ENCODE measurements at regions not wholly inside any gene's neighbourhood (a gene's known extent, or its start where the extent isn't known, plus 50 kb on each side); places are given as distances from the start of the nearest gene placed in this dataset.
"Not testable (repeated sequence)": the region's sequence is repeated elsewhere in the genome, so short reads cannot be mapped to it uniquely, and the experiment has no call there.

DNA sequence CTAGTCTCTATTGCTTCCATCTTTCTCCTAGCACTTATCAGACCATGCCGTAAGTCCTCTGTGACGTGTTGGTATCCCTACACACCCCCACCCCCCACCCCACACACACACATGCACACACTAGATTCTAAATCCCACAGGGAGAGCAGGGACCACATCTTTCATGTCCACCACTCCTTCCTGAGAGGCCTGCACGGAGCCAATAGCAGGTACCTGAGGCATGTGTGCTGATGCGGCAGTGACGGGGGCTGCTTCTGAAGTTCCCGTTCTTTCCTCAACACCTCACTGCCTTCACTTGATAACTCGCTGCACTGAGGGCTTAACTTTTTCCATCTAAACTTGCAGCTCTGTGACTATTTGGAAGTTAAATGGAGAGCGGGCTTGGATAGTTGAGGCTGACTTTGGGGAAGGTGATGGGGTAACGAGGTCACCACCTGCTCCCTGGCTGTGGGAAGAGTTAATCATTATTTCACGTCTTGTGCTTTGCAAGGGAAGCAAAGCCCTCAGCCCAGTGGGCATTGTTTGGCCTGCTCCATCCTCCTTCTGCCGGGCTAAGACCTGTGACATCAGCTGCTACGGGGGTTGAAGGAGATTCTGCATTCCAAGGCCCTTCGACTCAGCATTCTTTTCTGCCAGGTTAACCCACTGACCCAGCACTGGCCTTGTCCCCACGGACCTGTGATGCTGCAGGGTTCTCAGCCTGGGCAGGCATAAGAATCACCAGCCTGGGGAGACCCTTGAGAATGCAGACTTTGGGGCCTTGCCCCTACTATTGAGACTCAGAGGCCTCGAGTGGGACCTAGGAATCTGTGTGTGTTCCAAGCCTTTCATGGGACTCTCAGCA, 187.8 kb downstream of the ANKRD60 start:
- DNase-seq (ENCODE audit: low read depth in 2 of 2) = no peak

DNA sequence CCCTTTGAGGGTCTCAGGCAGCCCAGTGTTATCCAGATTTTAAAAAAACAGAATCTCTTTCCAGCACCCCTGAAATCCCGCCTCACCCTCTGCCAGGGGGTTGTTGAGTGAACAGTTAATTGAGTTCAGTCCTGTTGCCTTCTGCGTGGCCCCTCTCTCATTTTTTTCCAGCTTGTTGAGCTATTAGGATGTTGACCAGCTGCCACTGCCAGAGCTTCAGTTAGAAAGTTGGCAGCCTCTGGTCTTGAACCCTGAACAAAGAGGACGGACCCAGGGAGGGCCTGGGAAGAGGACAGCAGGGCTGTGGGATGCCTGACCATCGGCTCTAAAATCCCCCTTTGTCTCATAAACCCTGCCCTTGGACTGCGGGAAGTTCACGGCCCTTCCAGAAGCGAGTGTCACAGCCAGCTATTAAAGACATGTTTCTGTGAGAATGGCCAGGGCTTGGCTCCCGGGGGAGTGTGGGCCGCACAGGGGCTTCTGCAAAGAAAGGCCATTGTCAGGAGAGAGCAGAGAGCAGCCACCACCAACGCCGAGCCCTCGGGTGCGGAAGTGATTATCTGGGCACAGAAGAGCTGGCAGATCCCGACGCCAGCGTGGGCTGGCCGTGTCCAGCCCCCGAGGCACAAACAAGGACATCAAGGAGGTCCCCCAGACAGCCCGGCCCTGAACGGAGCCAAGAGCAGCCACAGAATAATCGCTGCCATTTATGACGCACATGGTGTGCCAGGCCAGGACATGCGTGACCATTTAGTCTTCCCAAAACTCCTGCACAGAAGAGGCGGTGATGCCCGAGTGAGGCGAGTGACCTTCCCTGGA, 189.0 kb downstream of the ANKRD60 start:
- DNase-seq (ENCODE audit: low read depth in 2 of 2) = no peak

DNA sequence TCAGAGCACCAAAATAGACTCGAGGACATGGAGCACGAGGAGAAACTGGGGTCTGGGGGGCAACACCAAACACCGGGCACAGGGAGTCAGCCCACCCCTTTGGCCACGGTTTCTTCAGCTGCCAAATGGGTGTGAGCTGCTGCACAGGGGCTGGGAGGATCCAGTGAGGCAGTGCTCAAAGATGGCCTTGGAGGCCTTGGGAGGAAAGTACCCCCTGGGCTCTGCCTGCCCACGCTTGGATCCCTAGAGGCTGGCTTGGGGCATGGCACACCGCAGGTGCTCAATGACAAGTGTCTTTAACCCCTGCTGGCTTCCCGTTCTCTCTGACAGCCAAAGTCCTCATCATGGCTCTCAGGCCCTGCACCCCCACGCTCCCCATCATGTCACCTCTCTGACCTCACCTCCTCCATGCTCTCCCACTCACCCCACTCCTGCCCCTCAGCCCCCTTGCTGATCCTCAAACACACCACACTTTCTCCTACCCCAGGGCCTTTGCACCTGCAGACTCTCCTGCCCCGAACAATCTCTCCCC, 190.3 kb downstream of the ANKRD60 start:
- DNase-seq (ENCODE audit: low read depth in 2 of 2) = no peak

DNA sequence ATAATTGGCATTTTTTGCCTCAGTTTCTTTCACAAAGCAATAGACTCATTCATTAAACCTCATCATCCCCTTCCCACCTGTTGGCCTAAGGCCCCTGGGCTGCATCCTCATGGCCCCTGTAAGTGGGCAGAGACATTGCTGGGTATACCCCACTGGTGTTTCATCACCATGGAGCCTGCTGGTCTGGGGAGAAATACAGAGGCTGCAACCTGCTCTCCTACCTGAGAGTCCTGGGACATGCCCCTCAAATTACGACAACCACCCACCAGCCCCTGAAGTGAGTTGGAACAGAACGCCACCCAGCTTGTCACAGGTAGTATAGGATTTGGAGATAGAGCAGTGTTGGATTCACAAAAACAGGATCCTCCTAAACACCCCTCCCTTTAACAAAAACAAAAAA, 190.8 kb downstream of the ANKRD60 start:
- DNase-seq (ENCODE audit: low read depth in 2 of 2) = no peak

DNA sequence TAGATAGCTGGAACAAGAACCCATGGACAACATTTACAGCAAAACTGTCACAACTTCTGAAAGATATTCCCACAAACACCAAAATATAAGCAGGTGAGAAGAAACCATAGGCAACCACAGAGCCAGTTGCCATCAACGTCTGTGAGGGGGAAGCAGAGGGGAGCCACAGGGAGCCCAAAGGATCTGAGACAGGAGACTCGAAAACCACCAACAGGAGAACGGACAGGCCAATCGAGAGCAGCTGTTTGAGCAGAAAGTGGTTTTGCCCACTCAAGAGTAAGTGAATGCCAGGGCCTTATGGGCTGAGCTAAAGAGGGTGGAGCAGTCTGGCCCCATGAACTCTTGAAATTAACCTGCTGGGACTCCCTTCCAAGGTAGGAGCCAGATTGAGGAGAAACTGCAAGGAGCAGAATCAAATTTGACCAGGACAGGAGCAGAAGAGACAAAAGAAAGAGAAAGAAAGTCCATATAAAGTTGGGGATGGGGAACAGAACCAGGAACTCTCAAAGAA, 195.4 kb downstream of the ANKRD60 start:
- no peak for DNase-seq (ENCODE audit: low read depth in 2 of 2)

DNA sequence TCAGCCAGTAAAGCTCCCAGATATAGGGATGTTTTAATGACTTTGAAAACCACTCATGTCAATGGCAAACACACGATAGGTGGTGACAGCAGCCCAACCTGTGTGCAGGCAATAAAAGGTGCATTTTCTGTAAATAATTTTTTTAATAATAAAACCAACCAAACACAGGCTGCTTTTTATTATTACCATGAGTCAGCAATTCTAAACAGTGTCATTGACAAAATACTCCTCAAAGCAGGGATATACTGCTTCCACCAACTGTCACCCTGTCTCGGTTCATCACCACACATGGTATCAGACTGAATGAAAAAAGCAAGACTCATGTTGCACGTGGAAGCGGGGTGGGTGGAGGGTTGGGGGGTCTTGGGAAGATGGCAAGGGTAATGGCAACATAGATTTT, 195.9 kb downstream of the ANKRD60 start:
- DNase-seq (ENCODE audit: low read depth in 2 of 2) = no peak

DNA sequence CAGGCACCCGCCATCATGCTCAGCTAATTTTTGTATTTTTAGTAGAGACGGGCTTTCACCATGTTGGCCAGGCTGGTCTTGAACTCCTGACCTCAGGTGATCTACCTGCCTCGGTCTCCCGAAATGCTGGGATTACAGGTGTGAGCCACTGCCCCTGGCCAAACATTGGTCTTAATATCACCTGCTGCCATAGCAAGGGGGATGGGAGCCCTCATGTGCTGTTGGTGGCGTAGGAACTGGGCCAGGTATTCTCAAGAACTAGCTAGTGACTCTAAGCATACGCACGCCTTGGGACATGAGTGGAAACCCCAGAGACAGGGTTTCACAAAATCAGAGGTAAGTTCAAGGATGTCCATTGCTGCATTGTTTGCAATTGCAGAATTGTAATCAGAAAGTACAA, 197.1 kb downstream of the ANKRD60 start:
- not testable (repeated sequence) for DNase-seq (ENCODE audit: low read depth in 2 of 2)

DNA sequence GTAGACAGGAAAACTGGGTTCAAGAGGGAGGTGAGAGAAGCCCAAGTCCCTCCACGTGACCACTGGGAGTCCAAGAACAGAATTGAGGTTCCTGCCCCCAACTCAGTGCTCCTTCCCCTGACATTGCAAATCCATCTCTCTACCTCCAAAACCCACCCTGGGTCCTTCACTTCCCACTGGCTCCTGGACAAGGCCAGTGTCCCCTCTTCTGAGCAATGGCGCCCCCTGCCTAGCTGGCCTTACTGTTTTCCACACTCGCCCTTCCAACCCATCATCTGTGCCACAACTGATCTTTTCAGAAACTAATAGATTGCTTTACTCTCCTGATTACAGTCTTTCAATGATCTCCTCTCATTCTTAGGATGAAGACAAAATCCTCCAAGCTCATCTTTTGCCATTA, 200.3 kb downstream of the ANKRD60 start:
- no peak for DNase-seq (ENCODE audit: low read depth in 2 of 2)

DNA sequence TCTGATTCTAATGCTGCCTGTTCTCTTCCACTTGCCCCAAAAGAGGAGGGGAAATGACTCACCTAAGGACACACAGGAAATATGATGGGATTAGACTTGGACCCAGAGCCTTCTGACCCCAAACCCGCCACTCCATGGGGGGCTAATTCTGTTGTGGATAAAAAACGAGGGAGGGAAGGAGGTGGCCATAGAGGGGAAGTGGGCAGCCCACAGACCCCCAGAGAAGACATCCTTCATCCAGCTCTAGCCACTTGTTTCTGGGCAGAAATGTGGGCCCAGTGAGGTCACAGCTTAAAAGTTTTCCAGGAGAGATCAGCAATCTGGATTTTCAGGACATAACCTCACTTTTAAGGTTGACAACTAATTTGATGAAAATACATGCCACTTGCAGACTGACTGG, 202.1 kb downstream of the ANKRD60 start:
- DNase-seq (ENCODE audit: low read depth in 2 of 2) = no peak

DNA sequence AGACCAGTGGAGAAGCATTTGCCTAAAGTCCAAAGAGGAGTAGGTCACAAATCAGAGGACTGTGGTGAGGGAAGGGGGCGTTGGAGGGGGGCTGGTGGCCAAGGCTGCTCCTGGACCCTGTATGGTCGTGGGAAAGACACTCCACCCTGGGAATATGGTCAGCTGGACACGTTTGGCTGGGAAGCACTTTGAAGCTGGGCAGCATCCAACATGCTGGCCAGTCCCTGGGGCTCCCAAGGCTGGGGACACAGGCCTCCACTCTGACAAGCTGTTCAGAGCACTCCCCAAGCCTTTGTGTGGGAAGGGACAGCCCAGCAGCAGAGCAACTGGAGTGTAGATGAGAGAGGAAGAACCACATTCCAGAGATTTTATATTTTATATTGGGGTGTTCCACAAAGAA, 203.2 kb downstream of the ANKRD60 start:
- no peak for DNase-seq (ENCODE audit: low read depth in 2 of 2)

DNA sequence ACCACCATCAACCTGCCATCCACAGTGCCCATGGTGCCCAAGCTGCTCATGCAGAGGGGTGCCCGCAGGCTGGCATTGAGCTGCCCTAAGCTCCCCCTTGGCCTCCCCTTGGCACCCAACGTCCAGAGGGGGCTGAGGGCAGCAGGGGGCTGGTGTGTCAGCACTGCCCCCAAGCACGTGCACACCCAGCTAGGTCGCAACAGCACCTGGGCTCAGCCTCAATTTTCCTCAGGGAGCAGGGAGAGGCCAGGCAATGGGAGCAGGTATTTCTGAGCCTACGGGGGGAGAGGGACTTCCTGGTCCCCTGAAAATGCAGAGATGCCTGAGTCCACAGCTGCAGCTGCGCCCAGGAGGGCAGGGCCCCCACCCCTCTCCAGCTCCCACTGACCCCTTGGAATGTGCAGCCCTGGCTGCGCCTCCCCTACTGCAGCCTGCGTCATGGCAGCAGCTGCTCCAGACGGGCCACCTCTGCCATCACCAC, 204.2 kb downstream of the ANKRD60 start:
- DNase-seq (ENCODE audit: low read depth in 2 of 2) = no peak

DNA sequence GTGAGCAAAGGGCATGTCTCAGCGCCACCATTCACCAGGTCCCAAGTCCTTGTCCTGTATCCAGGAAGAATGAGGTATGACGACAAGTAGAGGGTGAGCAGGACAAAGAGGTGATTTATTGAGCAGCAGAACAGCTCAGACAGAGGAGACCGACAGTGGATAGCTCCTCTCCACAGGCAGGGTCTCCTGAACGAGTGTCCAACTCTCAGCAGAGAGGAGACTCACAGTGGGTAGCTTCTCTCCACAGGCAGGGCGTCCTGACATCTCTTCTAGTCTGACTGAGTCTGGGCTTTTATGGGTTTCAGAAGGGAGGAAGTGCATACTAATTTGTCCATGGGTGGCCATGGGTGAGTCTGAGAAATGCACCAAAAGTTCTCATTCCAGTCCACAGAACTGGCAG, 204.7 kb downstream of the ANKRD60 start:
- no peak for DNase-seq (ENCODE audit: low read depth in 2 of 2)

DNA sequence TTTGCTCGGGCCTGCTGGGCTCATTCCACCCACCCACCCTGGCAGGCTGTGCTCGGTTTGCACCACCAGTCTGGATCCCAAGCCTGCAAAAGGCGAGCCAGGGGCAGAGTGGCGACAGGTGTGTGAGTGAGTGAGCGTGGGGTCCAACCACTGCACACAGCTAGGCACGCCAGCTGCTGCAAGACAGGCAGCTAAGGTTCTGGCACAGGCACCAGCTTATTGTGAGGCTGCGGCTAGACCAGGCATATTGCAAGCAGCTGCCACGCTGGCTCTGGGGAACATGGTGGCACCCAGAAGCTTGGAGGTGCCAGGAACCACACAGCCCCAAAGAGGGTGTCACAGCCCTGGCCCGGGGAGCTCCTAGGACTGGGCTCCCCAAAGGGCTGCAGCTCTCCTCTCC, 205.1 kb downstream of the ANKRD60 start:
- no peak for DNase-seq (ENCODE audit: low read depth in 2 of 2)

DNA sequence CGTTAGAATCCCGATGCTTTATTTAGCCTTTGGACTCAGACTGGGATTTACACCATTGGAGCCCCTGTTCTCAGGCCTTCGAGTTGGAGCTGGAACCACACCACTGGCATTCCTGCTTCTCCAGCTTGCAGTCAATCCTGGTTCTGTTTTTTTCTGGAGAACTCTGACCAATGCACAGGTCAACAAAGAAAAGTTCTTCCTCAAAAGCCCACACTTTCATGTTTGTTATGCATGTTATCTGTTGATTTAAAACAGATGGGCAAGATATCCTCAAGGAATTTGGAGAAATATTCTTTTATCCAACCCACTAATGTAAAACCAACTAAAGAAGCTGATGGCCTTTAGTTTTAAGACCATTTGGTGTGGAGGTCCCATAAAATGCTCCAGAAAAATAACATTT, 205.7 kb downstream of the ANKRD60 start:
- no peak for DNase-seq (ENCODE audit: low read depth in 2 of 2)

DNA sequence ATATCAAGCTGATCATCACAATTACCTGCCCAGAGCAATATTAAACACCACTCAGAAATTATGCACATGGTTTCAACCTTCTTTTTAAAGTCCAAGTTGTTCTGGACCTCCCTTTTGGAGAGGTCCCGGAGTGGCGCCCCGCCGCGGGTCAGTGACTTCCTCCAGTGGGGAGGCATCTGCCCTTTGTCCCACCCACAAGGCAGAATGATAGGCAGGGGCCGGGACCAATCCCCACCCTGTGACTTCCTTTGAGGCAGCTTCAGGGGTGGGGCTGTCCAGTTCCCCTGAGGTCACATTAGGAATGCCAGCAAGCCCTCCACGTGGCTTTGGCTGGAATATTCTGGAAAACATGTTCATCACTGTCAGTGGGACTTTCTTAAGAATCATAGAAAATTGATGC, 207.0 kb downstream of the ANKRD60 start:
- no peak for DNase-seq (ENCODE audit: low read depth in 2 of 2)

DNA sequence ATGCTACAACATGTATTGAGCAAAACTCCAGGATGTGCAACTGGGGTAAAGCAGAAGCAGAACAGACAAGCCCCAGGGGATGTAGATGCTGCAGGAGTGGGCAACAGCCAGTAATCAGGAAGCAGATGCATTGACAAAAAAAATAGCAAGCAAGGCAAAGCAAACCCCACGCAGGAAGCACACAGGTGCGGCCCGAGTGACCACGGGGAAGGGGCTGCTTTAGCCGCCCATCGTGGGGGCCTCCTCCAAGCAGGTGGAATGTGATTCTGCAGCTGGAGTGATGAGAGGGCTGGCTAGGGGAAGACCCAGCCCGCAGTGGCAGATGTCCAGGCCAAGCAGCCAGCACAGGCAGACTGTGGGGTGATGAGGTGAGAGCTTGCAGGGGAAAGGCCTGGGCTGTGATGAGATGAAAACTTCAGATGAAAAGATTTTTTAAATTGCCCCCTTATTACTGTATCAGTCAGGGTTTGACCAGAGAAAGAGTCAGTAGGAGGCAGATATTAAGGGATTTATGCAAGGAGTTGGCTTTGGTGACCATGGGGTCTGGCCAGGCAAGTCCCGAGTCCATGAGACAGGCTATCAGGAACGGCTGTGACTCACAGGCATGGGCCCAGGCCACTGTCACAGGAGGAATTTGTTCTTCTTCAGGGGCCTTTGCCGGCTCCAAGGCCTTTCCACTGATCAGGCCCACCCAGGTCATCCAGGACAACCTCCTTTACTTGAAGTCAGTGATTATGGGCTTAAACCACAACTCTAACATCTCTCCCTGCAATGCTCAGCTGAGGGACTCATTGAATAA, 207.6 kb downstream of the ANKRD60 start:
- DNase-seq (ENCODE audit: low read depth in 2 of 2) = no peak

DNA sequence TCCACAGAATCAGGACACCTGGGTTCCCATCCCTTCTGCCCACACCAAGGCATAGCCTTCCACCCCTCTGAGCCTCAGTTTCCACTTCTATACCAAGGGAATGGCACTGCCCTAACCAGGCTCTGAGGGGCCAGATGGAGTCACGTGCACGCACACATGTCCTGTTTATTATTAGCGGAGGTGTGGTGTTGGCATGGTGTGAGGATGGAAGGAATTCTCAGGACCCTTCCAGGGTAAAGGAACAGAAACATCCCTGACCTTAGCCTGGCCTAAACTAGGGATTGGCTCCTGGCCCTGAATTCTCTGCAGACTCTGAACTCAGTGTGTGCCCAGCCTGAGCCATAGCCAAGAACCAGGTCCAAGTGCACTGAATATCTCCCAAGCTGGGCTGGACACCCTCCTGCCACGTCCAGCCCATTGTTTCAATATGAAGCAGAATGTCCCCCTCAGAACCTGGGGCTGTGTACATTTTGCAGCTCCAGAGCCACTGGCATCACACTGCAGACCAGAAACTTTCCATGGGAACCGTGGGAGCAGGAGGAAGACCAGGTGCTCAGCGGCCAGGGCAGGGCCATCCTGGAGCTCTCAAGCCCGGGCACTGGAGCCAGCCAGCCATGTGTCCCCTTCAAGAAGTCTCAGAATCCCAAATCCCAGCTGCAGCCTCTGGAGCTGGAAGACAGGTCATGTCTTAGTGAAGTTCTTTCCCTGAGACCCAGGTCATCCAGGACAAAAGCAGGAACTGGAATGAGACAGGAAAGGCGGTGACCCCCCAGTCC, 208.4 kb downstream of the ANKRD60 start:
- no peak for DNase-seq (ENCODE audit: low read depth in 2 of 2)

DNA sequence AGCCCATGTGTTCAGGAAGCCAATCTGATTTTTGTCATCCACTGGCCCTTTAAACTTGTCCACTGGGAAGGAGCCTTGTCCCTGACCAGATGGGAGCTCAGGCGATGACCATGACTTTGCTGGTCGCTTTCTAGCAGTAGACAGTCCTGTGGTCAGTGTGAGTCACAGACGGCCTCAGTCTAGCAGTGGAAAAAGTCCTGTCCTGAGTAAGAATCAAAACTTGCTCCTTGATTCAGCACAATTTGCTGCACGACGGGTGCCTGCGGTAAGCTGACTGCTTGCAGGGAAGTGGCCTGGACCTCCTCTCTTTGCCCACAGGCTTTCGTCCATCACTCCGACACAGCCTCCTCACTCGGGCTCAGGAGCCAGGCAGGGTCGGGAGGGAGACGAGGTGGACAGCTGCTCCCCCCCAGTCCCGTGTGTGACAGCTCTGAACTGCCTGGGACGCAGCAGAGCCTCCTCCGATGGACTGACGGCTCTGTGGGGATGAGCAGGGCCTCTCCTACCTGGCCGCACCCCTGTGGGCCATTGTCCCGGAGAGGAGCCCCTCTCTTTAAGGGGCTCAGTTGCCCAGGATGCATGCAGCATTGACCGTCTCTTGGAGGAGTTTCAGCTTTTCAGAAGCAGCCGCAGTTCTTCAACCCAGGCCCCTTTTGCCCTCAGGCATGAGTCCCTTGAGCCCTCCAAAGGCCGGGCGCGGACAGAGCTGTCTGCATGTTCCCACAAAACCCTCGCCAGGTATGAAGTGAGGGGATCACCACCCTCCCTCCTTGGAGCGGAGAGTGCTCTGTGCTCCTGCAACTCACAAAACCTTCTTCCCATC, 209.2 kb downstream of the ANKRD60 start:
- DNase-seq (ENCODE audit: low read depth in 2 of 2) = no peak

DNA sequence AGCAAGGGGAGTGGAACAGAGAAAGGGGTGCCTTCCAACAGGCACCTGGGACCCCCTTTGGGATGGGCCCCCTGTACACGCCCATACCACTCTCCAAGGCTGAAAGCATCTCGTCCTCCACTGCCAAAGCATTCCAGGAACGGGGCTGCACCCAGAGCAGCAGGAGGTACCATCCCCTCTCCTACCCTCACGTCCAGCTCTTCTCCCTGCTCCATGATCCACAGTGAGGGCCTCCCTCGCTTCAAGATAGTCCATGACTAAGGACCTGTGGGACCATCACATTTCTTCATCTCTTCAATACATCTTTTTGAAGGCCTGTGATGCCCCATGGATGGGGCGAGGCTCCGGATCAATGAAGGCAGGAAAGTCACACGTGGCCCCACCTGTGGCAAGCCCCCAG, 209.9 kb downstream of the ANKRD60 start:
- DNase-seq (ENCODE audit: low read depth in 2 of 2) = no peak

DNA sequence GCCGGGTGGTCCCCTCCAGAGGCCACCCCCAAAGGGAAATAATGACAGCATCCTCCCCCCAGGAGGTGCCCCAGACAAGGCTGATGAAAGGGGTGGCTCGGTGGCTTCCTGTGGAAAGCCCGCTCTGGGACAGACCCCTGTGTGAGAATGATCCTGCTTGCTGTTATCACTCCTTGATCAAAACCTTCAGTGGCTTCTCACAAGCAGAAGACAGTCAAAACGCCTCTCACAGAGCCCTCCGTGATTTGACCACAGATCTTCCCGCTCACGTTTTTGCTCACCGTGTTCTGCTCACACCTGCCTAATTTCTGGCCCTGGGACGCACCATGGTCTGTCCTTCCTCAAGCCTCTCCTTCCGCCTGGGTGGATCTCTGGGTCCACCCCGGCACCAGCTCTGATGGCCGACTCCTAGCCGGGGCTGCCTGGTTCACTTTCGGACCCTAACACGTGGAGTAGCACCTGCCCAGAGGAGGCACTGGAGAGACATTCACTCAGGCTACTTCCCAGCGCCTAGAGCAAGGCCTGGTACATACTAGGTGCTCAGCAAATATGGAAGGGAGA, 210.4 kb downstream of the ANKRD60 start:
- no peak for DNase-seq (ENCODE audit: low read depth in 2 of 2)

Data from fibroblast of skin of left quadriceps (primary cell).